Parathyroid adenoma (tissue), 2 donors: ENCODE measurements at regions not wholly inside any gene's neighbourhood (a gene's known extent, or its start where the extent isn't known, plus 50 kb on each side); places are given as distances from the start of the nearest gene placed in this dataset.

Experiments used
- H2AFZ ChIP-seq: fragments of 300-600 bp; sonication (generic); one replicate; pipeline ENCODE4 v1.7.0; 2017; ENCODE audit warnings: antibody characterized with exemption, mild to moderate bottlenecking
- H3K27ac ChIP-seq: fragments of 300-600 bp; sonication (generic); one replicate; pipeline ENCODE4 v1.7.0; 2017
- H3K27me3 ChIP-seq: fragments of 300-600 bp; sonication (generic); one replicate; pipeline ENCODE4 v1.7.0; 2017; ENCODE audit warnings: low read length; ENCODE audit not compliant: control insufficient read depth, insufficient read depth
- H3K36me3 ChIP-seq: fragments of 300-600 bp; sonication (generic); one replicate; pipeline ENCODE4 v1.7.0; 2017; ENCODE audit warnings: low read length; ENCODE audit not compliant: control insufficient read depth, insufficient read depth
- H3K4me1 ChIP-seq: fragments of 300-600 bp; sonication (generic); one replicate; pipeline ENCODE4 v1.7.0; 2017; ENCODE audit warnings: control low read depth
- H3K4me2 ChIP-seq: fragments of 300-600 bp; sonication (generic); one replicate; pipeline ENCODE4 v1.7.0; 2017; ENCODE audit warnings: low read length
- H3K4me3 ChIP-seq: fragments of 300-600 bp; sonication (generic); one replicate; pipeline ENCODE4 v1.7.0; 2017; ENCODE audit warnings: low read depth, low read length
- H3K79me2 ChIP-seq: fragments of 300-600 bp; sonication (generic); one replicate; pipeline ENCODE4 v1.7.0; 2017; ENCODE audit warnings: control low read depth
- H3K9ac ChIP-seq: fragments of 300-600 bp; sonication (generic); one replicate; pipeline ENCODE4 v1.7.0; 2017; ENCODE audit warnings: mild to moderate bottlenecking
- H3K9me3 ChIP-seq: fragments of 300-600 bp; sonication (generic); one replicate; pipeline ENCODE4 v1.7.0; 2017; ENCODE audit warnings: low read length; ENCODE audit not compliant: control insufficient read depth
- CTCF ChIP-seq: fragments of 300-600 bp; sonication (generic); IDR thresholded peaks from one replicate; pipeline ENCODE4 v1.7.0; 2017; ENCODE audit warnings: antibody characterized with exemption, mild to moderate bottlenecking
- donor health status: primary hyperparathyroidism.

- Histone ChIP-seq H2AFZ (no peak overlapping the region), H3K4me1 (no peaks in the 10 kb centered on the region), H3K27ac (no peak overlapping the region), H3K4me2 (no peak overlapping the region), H3K4me3 (no peak overlapping the region), H3K79me2 (no peaks in the 10 kb centered on the region), H3K9ac (no peak overlapping the region), H3K9me3 (no peaks in the 10 kb centered on the region), H3K36me3 (no peaks in the 10 kb centered on the region), H3K27me3 (no peaks in the 10 kb centered on the region)
- TF ChIP-seq CTCF = peak; percentile 56
Observed at GRCh38 chr6:56699066-56699654, 56.5 kb upstream of the DST start.

GRCh38 chr6:56695702-56696101 lies 53.0 kb upstream of the DST start:
- no peaks in the 10 kb centered on the region for H3K79me2 ChIP-seq
- H3K36me3 ChIP-seq = no peaks in the 10 kb centered on the region
- no peak overlapping the region for H3K4me3 ChIP-seq
- no peak overlapping the region for H3K9ac ChIP-seq
- no peak overlapping the region for H2AFZ ChIP-seq
- H3K27me3 ChIP-seq = no peaks in the 10 kb centered on the region
- TF ChIP-seq CTCF = no peak
- no peak overlapping the region for H3K27ac ChIP-seq
- no peaks in the 10 kb centered on the region for H3K9me3 ChIP-seq
- no peak overlapping the region for H3K4me2 ChIP-seq
- H3K4me1 ChIP-seq = no peaks in the 10 kb centered on the region

- no peaks in the 10 kb centered on the region for H3K4me1 ChIP-seq
- no peak overlapping the region for H3K9ac ChIP-seq
- H2AFZ ChIP-seq = no peak overlapping the region
- no peaks in the 10 kb centered on the region for H3K27me3 ChIP-seq
- no peak for TF ChIP-seq CTCF
- H3K9me3 ChIP-seq = no peaks in the 10 kb centered on the region
- H3K4me2 ChIP-seq = no peak overlapping the region
- no peaks in the 10 kb centered on the region for H3K79me2 ChIP-seq
- H3K36me3 ChIP-seq = no peaks in the 10 kb centered on the region
- H3K27ac ChIP-seq = no peak overlapping the region
- H3K4me3 ChIP-seq = no peak overlapping the region
Observed at GRCh38 chr6:56694002-56694401, 51.3 kb upstream of the DST start.

GRCh38 chr6:56693246-56693607 lies 50.5 kb upstream of the DST start:
- H3K79me2 ChIP-seq = no peaks in the 10 kb centered on the region
- no peak overlapping the region for H3K9ac ChIP-seq
- no peaks in the 10 kb centered on the region for H3K27me3 ChIP-seq
- H3K4me2 ChIP-seq = no peak overlapping the region
- TF ChIP-seq CTCF = no peak
- no peak overlapping the region for H2AFZ ChIP-seq
- no peaks in the 10 kb centered on the region for H3K4me1 ChIP-seq
- no peaks in the 10 kb centered on the region for H3K9me3 ChIP-seq
- H3K27ac ChIP-seq = peak overlapping the region; percentile 50
- no peak overlapping the region for H3K4me3 ChIP-seq
- no peaks in the 10 kb centered on the region for H3K36me3 ChIP-seq

- Histone ChIP-seq H3K4me3 (no peak overlapping the region), H3K9me3 (no peaks in the 10 kb centered on the region), H3K9ac (no peak overlapping the region), H3K27me3 (no peaks in the 10 kb centered on the region), H3K4me1 (no peaks in the 10 kb centered on the region), H3K79me2 (no peaks in the 10 kb centered on the region), H2AFZ (no peak overlapping the region), H3K27ac (peak overlapping the region; percentile 50), H3K4me2 (peak overlapping the region; percentile 7), H3K36me3 (no peaks in the 10 kb centered on the region)
- TF ChIP-seq CTCF = no peak
Observed at GRCh38 chr6:56692523-56693245, 50.0 kb upstream of the DST start.
